Inflammatory macrophage treated with lipopolysaccharide for 1 hour (primary cell): ENCODE measurements at regions not wholly inside any gene's neighbourhood (a gene's known extent, or its start where the extent isn't known, plus 50 kb on each side); places are given as distances from the start of the nearest gene placed in this dataset.
"Not testable (repeated sequence)": the region's sequence is repeated elsewhere in the genome, so short reads cannot be mapped to it uniquely, and the experiment has no call there.

Experiments used
- DNase-seq, 2 donors: peaks; one replicate each; pipeline ENCODE4 v3.0.0-alpha.2; 2020 to 2022

DNA sequence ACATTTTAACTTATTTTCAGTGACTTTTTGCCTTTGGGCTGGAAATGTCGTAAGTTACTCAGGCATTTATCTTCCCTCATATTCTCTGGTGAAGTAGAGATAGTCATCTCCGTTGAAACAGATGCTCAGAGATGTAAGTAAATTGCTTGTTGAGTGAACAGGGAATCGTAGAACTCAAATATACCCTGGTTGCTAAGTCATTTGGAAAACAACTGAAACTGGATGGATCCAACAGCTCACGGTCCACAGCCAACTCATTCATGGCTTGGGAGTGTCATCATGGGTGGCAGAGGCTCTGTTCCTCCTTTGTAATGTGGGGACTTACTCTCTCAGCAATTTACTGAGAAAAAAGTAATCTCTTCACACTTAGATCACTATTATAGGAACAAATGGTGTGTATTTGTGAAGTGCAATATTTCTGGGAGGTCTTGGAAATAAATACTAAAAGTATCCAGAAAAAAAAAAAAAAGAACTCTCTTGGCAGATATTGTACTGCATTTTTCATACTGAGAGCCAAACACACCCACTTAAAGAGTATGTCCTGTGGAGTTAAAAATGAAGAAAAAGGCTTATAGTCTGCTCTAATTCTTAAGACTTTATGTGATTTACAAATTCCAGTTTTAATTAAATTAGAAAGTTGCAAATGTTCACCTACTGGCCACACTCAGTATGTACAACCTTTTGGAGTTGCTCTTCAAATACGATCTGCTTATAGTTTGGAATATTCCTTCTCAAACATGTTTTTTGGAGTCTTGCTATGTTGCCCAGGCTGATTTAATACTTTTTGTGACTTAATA, 107.4 kb downstream of the LEPR start:
- DNase-seq, result no peak

DNA sequence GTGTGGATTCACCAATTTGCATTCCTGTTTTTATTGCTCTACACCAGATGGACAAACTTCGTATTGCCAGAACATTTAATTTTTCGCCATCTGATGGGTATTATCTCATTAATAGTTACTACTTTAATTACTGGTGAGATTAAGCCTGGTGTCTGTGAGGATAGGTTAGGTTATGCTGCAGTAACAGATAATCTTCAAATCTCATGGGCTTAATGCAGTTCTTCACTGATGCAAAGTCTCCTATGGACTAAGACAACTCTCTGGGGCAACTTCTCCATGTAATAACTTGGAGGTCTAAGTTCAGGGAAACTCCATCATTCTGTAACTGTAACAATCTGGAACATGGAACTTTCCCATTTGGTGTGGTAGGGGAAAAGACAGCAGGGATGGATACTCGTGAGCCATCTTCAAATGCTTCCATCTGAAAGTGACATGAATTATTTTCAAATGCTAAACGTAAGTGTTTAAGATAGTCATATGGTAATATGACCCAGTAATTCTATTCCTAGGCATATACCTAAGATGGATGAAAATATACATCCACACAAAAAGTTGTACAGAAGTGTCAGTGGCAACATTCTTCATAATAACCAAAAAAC, 111.6 kb downstream of the LEPR start:
- no peak for DNase-seq

DNA sequence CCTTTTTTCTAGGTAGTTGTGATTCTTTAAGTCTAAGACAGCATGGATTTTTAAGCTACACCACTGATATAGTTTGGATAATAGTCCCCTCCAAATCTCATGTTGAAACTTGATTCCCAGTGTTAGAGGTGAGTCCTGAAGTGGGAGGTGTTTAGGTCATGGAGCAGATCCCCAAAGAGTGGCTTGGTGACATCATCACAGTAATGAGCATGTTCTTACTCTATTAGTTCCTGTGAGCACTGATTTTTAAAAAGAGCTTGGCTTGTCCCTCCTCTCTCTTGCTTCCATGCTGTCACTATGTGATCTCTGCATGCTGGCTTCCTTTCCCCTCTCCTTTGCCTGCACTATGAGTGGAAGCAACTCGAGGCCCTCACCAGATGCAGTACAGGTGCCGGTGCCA, 115.5 kb downstream of the LEPR start:
- no peak for DNase-seq

GRCh38 chr1:65538086-65538485, 117.6 kb downstream of the LEPR start:
- peak; percentile 26 to 63 for DNase-seq

DNA sequence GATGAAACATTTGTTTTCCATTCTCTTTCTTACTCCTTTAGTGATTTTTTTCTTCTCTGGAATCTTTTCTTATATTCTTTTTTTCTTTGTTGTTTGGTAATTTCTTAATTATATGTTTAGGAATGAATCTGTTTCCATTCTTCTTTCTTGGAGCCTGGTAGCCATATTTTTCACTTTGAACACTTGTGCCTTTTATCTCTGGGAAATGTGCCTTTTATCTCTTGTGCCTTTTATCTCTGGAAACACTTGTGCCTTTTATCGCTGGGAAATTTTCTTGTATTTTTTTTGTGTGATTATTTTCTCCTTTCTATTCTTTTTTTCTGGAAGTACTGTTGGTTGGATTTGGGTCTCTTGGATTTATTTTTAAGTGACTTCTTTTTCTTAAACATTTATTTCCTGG, 118.2 kb downstream of the LEPR start:
- no peak for DNase-seq

GRCh38 chr1:65539266-65540131, 119.0 kb downstream of the LEPR start:
- no peak for DNase-seq

- no peak for DNase-seq
These were observed 120.7 kb downstream of the LEPR start for GRCh38 chr1:65541161-65541560.

DNA sequence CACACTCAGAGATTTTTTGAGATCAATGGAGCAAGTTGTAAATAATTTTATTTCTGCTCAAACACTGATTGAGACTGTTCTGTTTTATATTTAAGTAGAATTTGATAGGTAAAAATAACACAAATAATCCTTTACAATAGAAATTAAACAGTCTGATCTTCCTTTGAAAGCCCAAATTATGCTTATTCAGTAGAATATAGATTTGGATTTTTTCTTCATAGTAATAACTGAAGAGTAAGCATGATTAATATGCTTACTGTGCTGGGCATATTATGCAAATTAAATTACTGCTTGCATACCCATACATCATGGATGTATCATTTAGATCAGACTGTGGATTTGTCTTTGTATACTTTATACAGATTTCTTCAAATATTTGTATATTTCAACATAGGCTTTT, 121.4 kb downstream of the LEPR start:
- DNase-seq, result no peak

DNA sequence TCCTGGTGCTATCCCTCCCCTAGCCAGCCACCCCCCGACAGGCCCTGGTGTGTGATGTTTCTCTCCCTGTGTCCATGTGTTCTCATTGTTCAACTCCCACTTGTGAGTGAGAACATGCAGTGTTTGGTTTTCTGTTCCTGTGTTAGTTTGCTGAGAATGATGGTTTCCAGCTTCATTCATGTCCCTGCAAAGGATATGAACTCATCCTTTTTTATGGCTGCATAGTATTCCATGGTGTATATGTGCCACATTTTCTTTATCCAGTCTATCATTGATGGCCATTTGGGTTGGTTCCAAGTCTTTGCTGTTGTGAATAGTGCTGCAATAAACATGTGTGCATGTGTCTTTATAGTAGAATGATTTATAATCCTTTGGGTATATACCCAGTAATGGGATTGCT, 122.1 kb downstream of the LEPR start:
- not testable (repeated sequence) for DNase-seq

- DNase-seq, result not testable (repeated sequence)
These were observed 130.0 kb downstream of the LEPR start for GRCh38 chr1:65550306-65551010.

GRCh38 chr1:65552484-65552883, 132.0 kb downstream of the LEPR start:
- not testable (repeated sequence) for DNase-seq

GRCh38 chr1:65554086-65554764, 133.8 kb downstream of the LEPR start:
- DNase-seq, result not testable (repeated sequence)

DNA sequence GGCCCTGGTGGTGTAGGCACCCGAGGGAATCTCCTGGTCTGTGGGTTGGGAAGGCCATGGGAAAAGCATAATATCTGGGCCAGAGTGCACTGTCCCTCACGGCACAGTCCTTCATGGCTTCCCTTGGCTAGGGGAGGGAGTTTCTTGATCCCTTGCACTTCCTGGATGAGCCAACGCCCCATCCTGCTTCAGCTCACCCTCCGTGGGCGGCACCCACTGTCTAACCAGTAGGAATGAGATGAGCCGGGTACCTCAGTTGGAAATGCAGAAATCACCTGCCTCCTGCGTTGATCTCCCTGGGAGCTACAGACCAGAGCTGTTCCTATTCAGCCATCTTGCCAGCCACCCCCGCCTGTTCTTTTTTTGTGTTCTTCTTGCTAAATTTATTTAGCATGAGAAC, 134.4 kb downstream of the LEPR start:
- DNase-seq, result no peak

DNA sequence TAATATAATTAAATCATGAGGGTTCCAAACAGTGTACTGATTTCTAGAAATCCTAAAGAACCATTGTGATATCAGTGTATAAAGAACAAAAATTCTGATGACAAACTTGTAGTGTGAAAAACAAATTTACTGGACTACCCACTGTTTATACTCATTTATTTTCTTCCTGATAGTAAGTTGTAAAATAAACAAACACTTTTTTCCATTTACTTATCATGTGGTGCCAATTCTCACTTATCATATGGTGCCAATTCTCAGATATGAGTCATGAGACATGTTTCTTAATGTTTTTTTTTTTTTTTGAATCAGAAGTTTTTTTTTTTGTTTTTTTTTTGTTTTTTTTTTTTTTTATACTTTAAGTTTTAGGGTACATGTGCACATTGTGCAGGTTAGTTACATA, 137.7 kb downstream of the LEPR start:
- DNase-seq, result no peak

DNA sequence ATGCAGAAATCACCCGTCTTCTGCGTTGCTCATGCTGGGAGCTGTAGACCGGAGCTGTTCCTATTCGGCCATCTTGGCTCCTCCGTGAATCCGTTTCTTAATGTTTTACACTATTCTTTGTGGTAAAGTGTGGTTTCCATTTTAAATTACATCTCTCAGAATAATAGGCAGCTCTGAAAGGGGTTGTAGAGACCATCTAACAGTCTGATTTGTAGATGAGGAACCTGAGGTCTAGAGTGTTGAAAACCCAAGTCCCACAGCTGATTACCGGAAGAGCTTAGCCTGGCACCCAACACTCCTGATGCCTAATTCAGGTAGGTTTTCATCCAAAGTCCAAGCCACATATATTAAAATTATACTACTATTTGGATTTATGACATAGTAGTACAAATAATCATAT, 144.0 kb downstream of the LEPR start:
- no peak for DNase-seq

DNA sequence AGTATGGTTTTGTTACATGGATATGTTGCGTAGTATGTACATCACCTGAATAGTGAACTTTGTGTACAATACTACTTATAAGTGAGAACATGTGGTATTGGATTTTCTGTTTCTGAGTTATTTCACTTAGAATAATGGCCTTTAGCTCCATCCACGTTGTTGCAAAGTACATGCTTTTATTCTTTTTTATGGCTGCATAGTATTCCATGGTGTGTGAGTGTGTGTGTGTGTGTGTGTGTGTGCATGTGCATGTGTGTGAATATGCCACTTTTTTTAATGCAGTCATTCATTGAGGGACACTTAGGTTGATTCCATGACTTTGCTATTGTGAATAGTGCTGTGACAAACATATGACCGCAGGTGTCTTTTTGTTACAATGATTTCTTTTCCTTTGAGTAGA, 147.8 kb downstream of the LEPR start:
- no peak for DNase-seq

GRCh38 chr1:65572701-65573421, 152.4 kb downstream of the LEPR start:
- no peak for DNase-seq

GRCh38 chr1:65577278-65577677, 156.8 kb downstream of the LEPR start:
- DNase-seq, result no peak

- DNase-seq, result not testable (repeated sequence)
These were observed 157.5 kb downstream of the LEPR start for GRCh38 chr1:65577982-65578381.

DNA sequence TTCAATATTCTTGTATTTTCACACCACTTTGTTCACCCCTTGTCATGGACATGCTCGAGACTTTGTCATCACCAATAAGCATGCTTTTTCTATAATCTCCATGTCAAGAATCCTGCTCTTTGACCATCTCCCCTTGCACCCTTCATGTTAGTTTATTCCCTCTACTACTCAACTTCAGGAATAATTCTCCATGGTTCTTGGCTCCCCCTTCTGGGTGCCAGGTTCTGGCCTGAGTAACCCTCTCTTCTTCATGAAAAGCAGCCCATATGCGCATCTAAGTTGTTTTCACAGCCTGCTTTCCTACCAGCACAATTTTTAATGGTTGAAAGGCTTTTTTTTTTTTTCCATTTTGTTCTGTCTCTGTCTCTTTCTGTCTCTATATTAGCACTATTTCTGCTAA, 160.7 kb downstream of the LEPR start:
- DNase-seq, result no peak

GRCh38 chr1:65584399-65584798, 163.9 kb downstream of the LEPR start:
- no peak for DNase-seq

DNA sequence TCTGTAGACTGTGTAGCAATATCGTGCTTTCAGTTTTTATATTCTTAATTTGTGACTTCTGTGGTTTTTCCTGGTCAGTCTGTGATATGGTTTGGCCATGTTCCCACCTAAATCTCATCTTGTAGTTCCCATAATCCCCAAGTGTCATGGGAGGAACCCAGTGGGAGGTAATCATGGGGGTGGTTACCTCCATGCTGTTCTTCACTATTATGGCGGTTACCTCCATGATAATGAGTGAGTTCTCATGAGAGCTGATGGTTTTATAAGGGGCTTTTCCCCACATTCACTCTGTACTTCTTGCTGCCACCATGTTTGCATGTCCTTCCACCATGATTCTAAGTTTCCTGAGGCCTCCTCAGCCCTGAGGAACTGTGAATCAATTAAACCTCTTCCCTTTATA, 169.8 kb downstream of the LEPR start:
- DNase-seq, result no peak
